Tibial nerve (tissue), 4 donors: ENCODE measurements at regions not wholly inside any gene's neighbourhood (a gene's known extent, or its start where the extent isn't known, plus 50 kb on each side); places are given as distances from the start of the nearest gene placed in this dataset.

Experiments
- DNase-seq, 2 donors: peaks; one replicate each; pipeline ENCODE4 v3.0.0-alpha.2; 2019; ENCODE audit warnings: low spot score in 2 of 2
- H3K27ac ChIP-seq, 4 donors: fragments of 200-600 bp; sonication (generic) in 3 of 4; one replicate each; pipeline ENCODE4 v1.5.1; 2017 to 2019; ENCODE audit warnings: mild to moderate bottlenecking in 1 of 4
- H3K27me3 ChIP-seq, 2 donors: fragments of 200-600 bp; sonication (generic) in 1 of 2; one replicate each; pipeline versions ENCODE4 v1.5.1 to v1.6.0; 2017 to 2019
- H3K36me3 ChIP-seq, 3 donors: fragments of 200-600 bp; sonication (generic); one replicate each; pipeline ENCODE4 v1.5.1; 2018 to 2019
- H3K4me1 ChIP-seq, 4 donors: fragments of 200-600 bp; sonication (generic) in 3 of 4; one replicate each; pipeline ENCODE4 v1.5.1; 2017 to 2019
- H3K4me3 ChIP-seq, 4 donors: fragments of 200-600 bp; sonication (generic) in 3 of 4; one replicate each; pipeline ENCODE4 v1.5.1; 2017 to 2019; ENCODE audit warnings: mild to moderate bottlenecking in 1 of 4, moderate library complexity in 1 of 4
- H3K9me3 ChIP-seq, 4 donors: fragments of 200-600 bp; sonication (generic) in 3 of 4; one replicate each; pipeline ENCODE4 v1.5.1; 2017 to 2019
- EP300 ChIP-seq, 2 donors: sonication (generic); formaldehyde crosslinking; IDR thresholded peaks; one replicate each; pipeline ENCODE4 v1.6.1; 2017; ENCODE audit warnings: antibody characterized with exemption in 2 of 2, mild to moderate bottlenecking in 1 of 2
- POLR2A ChIP-seq, 2 donors: fragments of 450-650 bp; IDR thresholded peaks; one replicate each; pipeline ENCODE4 v1.6.1; 2017; ENCODE audit warnings: antibody characterized with exemption in 2 of 2, mild to moderate bottlenecking in 2 of 2, moderate library complexity in 2 of 2
- WGBS, 2 donors: methylation state at CpG; one replicate each; pipeline ENCODE4 v1.1.5; 2018; 5-methylcytosine and 5-hydroxymethylcytosine counted together
- TF ChIP-seq, protein P1 (sequence below), 5 experiments: fragments of 200-600 bp in 3 of 5; fragments of 450-650 bp in 2 of 5; sonication (generic) in 3 of 5; IDR thresholded peaks; one replicate each; pipeline ENCODE4 v1.5.1; 2016 to 2019; ENCODE audit warnings: antibody characterized with exemption in 5 of 5, mild to moderate bottlenecking in 3 of 5, moderate library complexity in 2 of 5

DNA sequence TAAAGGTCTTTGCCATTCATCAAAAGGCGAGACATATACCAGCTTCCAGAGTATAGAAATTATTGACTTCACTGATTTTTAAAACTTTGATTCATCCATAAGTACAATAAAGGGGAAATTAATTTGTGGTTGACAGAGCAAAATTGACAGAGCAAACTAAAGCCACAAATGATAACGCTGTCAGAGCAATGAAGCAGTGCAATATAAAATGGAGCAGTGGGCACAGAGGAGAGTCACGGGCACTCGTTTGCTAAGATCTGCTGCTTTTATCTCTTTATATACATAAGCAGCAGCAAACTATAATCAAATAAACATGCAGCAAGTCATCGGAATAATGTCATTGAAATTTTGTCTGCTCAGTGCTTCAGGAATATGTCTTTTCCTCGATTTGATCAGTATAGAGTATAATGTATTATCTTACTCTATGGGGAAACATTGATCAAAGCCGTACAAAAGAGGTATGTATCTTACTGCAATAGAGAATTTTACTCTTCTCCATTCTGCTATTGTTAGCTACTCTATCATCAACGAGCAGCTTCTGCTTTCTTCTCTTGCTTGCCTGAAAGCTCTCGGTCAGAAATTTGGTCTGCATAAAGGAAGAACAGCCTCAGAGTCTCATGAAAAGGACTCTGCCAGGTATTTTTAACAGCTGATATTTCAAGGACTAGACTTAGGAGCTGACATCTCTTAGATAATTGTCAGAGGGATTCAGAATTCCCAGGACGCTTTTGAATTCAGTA is 546.0 kb upstream of the ARID1B start:
- no peaks in the 10 kb centered on the region for H3K4me1 ChIP-seq
- H3K4me3 ChIP-seq, result no peak overlapping the region
- H3K27ac ChIP-seq, result no peak overlapping the region
- TF ChIP-seq POLR2A (IDR thresholded peaks at IDR 0.05), result no peak
- TF ChIP-seq EP300 (IDR thresholded peaks at IDR 0.05), result no peak
- TF ChIP-seq, protein P1, sequence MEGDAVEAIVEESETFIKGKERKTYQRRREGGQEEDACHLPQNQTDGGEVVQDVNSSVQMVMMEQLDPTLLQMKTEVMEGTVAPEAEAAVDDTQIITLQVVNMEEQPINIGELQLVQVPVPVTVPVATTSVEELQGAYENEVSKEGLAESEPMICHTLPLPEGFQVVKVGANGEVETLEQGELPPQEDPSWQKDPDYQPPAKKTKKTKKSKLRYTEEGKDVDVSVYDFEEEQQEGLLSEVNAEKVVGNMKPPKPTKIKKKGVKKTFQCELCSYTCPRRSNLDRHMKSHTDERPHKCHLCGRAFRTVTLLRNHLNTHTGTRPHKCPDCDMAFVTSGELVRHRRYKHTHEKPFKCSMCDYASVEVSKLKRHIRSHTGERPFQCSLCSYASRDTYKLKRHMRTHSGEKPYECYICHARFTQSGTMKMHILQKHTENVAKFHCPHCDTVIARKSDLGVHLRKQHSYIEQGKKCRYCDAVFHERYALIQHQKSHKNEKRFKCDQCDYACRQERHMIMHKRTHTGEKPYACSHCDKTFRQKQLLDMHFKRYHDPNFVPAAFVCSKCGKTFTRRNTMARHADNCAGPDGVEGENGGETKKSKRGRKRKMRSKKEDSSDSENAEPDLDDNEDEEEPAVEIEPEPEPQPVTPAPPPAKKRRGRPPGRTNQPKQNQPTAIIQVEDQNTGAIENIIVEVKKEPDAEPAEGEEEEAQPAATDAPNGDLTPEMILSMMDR (IDR thresholded peaks at IDR 0.05), result no peak
- no peaks in the 10 kb centered on the region for H3K27me3 ChIP-seq
- 81 to 82% methylated on average over 10 of the region's 10 CpGs for WGBS, 2 donors
- DNase-seq, result no peak
- H3K36me3 ChIP-seq, result no peaks in the 10 kb centered on the region
- H3K9me3 ChIP-seq, result no peaks in the 10 kb centered on the region

DNA sequence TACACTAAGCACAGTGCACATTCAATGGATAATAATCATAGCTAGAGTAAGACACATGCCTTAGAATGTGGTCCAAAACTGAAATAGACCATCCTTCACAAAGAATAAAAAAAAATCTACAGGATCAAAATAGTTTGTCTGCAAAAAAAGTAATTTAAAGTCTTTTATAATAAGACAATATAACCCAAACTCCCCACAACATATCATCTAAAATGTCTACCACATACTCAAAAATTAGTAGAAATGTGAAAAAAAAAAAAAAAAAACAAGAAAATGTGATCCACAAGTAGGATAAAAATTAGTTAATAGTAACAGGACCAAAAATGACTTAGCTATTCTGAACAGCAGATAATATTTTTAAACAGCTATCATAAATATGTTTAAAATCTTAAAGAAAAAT is 557.2 kb upstream of the ARID1B start:
- Histone ChIP-seq H3K9me3 (peaks cover 0 to 6% (median 0%) of the 10 kb centered on the region in 4 donors), H3K4me1 (no peaks in the 10 kb centered on the region), H3K36me3 (no peaks in the 10 kb centered on the region), H3K4me3 (no peak overlapping the region), H3K27ac (no peak overlapping the region), H3K27me3 (no peaks in the 10 kb centered on the region)
- TF ChIP-seq EP300 (IDR thresholded peaks at IDR 0.05) (no peak), POLR2A (IDR thresholded peaks at IDR 0.05) (no peak)
- TF ChIP-seq, protein P1 (IDR thresholded peaks at IDR 0.05), result no peak
- no peak for DNase-seq

DNA sequence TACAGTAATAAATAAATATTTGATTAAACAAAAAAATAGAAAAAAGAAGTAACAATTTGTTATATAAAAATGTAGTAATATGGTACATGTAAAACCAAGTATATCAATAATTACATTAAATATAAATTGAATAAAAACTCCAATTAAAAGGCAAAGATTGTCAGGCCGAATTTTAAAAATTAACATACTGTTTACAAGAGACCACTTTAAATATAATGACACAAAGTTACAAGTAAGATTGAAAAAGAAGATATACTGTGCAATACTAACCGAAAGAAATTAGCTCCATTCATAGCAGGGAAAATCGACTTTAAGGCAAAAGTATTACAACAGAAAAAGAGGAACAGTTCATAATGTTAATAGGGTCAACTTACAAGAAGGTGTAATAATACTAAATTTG is 571.5 kb upstream of the ARID1B start:
- H3K36me3 ChIP-seq, result no peaks in the 10 kb centered on the region
- TF ChIP-seq, protein P1 (IDR thresholded peaks at IDR 0.05), result no peak
- no peak for TF ChIP-seq EP300 (IDR thresholded peaks at IDR 0.05)
- TF ChIP-seq POLR2A (IDR thresholded peaks at IDR 0.05), result no peak
- 90 to 92% methylated on average over 3 of the region's 3 CpGs for WGBS, 2 donors
- peaks cover 0 to 32% (median 5%) of the 10 kb centered on the region in 4 donors for H3K9me3 ChIP-seq
- no peaks in the 10 kb centered on the region for H3K4me1 ChIP-seq
- no peak for DNase-seq
- H3K27ac ChIP-seq, result no peak overlapping the region
- no peak overlapping the region for H3K4me3 ChIP-seq
- H3K27me3 ChIP-seq, result no peaks in the 10 kb centered on the region

DNA sequence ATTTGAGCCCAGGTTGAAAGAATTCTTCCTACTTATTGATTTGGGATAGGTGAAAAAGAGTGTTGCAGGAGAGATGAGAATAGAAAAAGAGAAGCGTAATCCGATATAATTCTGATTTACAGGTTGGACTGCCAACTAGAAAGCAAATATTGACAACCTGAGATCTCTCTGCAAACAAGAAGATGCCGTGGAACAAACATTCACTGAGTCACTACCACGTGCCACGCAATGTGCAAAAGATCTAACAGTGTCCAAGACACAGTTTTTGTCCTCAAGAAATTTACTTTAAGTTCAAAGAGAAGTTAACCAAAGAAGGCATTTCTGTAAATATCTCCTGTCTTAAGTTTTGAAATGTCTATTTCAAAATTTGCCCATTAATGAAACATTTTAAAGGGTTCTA is 578.0 kb upstream of the ARID1B start:
- Histone ChIP-seq H3K4me1 (no peaks in the 10 kb centered on the region), H3K4me3 (no peak overlapping the region), H3K9me3 (peaks cover 0 to 4% (median 0%) of the 10 kb centered on the region in 4 donors), H3K27ac (no peak overlapping the region), H3K27me3 (no peaks in the 10 kb centered on the region), H3K36me3 (no peaks in the 10 kb centered on the region)
- TF ChIP-seq POLR2A (IDR thresholded peaks at IDR 0.05) (no peak), EP300 (IDR thresholded peaks at IDR 0.05) (no peak)
- TF ChIP-seq, protein P1 (IDR thresholded peaks at IDR 0.05), result no peak
- WGBS, 2 donors, result 84 to 93% methylated on average over 5 of the region's 5 CpGs
- no peak for DNase-seq

DNA sequence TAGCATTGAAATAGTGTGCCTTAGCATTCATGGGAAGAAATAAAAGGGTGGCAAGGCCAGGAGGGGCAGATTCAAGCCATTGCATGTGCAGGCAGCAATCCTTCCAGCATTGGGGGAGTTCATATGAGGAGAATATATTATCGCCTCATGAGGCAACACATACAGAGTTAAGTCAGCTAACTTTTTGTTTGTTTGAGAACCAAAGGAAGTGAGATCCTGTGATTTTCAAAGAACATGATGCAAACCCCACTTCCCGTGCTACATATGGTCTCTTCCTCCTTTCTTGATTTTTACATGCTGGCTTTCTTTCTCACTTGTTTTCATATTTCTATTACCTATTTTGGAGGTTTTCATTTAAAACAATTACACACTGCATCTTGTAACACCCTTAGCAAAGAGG is 579.7 kb upstream of the ARID1B start:
- 58 to 73% methylated on average over 2 of the region's 2 CpGs for WGBS, 2 donors

More for the DNA sequence above, 579.7 kb upstream of the ARID1B start:
- Histone ChIP-seq H3K36me3 (no peaks in the 10 kb centered on the region), H3K27me3 (no peaks in the 10 kb centered on the region), H3K27ac (no peak overlapping the region), H3K4me1 (no peaks in the 10 kb centered on the region), H3K9me3 (no peaks in the 10 kb centered on the region), H3K4me3 (no peak overlapping the region)
- DNase-seq, result peak in 1 of 2 donors; percentile 18
- TF ChIP-seq EP300 (IDR thresholded peaks at IDR 0.05) (peak; percentile 35 to 55), POLR2A (IDR thresholded peaks at IDR 0.05) (no peak)
